Stimulated activated CD4-positive, alpha-beta T cell treated with anti-CD3 and anti-CD28 coated beads, Interleukin-2, amount 100 ng/mL, for 24 hours (primary cell): ENCODE measurements at regions not wholly inside any gene's neighbourhood (a gene's known extent, or its start where the extent isn't known, plus 50 kb on each side); places are given as distances from the start of the nearest gene placed in this dataset.

Source experiments
- DNase-seq, 2 donors: peaks; one replicate each; pipeline ENCODE4 v3.0.0-alpha.2; 2020

DNA sequence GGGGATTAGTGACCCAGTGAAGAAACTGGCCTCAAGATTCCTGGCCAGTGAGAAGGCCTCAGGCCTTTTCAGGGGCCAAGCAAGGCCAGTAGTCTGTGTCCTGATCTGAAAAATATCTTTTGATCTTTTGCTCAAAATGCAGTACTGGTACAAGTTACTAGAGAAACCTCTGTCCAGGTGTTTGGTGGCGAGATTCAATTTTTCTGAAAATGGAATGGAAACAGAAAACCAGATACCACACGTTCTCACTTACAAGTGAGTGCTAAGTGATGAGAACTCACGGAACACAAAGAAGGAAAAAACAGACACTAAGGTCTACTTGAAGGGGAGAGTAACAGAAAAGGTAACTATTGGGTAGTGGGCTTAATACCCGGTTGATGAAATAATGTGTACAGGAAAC is 463.4 kb downstream of the ZIC1 start:
- DNase-seq = no peak

GRCh38 chr3:147875498-147875897 is 466.3 kb downstream of the ZIC1 start:
- no peak for DNase-seq

- no peak for DNase-seq
Observed at GRCh38 chr3:147881933-147882332, 472.8 kb downstream of the ZIC1 start.

DNA sequence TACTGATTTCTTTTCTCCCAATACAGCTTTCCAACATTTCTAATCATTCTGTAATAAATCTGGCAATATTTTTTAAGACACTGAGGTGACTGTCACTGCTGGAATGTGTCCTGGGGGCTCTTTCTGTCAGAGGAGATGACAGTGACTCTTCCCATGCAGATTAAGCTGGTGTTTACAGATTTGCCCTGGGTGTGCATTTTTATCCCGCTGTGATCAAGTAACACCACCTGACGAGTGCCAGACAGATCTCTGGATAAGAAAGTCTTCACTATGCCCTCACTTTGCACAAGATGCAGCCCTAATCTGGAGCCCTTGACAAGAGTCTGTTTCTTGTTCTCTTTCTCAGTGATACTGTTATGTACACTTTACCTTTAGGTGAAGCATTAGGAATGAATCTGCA is 477.7 kb downstream of the ZIC1 start:
- no peak for DNase-seq

- DNase-seq = no peak
Observed at GRCh38 chr3:147887797-147888196, 478.6 kb downstream of the ZIC1 start.

DNA sequence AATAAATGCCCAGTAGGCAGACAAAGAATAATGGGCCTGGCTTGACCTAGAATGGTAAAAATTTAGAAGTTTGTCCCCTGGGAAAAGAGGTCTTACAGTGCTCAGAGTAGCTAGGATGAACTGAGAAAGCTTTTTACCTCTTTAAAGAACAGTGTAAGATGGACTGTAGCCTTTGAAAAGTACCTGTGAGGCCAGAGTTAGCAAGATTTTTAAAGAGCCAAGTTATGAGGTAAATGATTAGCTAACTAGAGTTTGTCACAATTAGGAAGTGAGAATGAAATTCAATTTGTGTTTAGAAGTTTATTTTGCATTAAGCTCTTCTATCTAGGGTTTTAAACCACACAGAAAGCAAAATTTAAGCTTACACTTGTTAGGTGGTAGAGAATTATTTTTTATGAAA is 480.9 kb downstream of the ZIC1 start:
- no peak for DNase-seq

DNA sequence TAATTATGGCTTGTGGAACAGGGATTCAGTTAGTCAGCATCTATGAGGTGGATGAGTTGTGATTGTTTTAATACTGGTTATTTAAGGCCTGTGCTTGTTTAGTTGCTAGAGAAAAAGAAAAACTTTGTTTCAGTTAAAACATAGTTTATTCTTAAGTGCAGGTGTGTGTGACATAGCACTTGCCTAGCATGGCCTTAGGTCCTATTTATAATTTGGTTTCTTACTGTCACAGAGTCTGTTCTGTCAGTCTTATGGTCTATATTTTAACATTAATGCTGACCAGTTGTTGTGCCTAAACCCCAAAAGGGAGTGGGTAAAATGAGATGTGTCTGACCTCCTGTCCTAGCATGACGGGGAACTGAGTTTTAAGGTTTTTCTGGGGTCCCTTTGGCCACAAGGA is 486.3 kb downstream of the ZIC1 start:
- no peak for DNase-seq

DNA sequence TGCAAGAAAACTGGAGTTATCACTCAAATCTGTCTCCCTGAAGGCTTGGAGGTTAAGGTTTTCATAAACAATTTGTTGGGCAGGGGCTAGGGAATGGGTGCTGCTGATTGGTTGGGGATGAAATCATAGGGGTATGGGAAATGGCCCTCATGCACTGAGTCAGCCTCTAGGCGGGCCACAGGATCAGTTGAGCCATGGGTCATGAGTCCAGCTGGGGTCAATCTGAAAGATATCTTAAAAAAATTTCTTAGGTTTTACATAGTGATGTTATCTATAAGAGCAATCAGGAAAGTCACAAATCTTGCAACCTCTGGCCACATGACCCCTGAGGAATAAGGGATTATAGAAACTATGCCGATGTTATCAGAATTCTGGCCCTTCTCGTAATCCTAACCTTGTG is 491.7 kb downstream of the ZIC1 start:
- no peak for DNase-seq

- DNase-seq = no peak
Observed at GRCh38 chr3:147903026-147903425, 493.9 kb downstream of the ZIC1 start.

GRCh38 chr3:147904421-147904820 is 495.3 kb downstream of the ZIC1 start:
- DNase-seq = no peak

- no peak for DNase-seq
Observed at GRCh38 chr3:147906285-147906684, 497.1 kb downstream of the ZIC1 start.

DNA sequence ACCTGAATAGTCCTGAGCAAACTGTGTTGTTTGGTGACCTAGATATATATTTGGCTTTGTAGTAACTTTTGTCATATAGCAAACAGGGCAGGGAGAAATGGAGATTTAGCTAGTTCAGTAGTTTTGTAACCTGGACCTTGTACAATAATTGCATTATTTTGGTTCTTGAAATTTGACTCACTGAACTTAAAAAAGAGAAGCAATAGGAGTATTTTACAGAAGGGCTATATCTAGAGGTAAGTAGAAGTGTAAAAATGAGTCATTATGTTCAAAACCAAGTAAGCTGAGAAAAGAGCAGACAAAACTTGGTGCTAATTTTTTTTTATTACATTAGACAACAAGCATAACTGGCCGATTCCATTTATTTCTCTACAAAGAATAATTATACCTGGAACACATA is 505.4 kb downstream of the ZIC1 start:
- no peak for DNase-seq

DNA sequence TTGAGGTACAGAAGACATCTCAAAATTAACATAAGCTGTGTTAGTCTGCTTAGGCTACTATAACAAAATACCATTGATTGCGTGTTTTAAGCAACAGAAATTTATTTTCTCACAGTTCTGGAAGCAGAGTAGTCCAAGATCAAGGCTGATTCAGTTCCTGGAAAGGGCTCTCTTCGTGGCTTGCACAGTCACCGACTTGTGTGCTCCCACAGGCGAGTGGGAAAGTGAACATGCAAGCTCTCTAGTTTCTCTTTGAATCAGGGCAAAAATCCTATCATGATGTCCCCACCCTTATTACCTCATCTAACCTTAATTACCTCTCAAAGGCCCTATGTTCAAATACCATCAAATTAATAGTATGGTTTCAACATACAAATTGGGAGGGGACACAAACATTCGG is 505.9 kb downstream of the ZIC1 start:
- no peak for DNase-seq

DNA sequence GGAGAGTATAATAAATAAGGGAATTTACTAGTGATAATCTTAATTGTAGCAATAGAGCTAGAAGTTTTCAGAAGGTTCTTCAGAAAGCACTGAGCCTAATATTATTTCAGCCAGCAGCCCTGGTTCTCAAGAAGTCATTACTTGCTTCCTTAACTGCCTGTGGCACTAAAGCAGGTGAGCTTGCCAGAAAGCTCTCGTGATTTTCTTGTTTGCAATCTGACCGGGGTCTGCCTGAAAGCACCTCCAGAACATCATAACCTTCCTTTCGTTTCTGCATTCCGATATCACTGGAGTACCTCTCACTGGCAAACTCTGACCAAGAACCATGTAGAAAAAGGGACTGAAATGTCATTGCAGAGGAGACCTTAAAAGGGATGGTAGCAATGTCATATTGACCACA is 510.3 kb downstream of the ZIC1 start:
- DNase-seq = no peak

DNA sequence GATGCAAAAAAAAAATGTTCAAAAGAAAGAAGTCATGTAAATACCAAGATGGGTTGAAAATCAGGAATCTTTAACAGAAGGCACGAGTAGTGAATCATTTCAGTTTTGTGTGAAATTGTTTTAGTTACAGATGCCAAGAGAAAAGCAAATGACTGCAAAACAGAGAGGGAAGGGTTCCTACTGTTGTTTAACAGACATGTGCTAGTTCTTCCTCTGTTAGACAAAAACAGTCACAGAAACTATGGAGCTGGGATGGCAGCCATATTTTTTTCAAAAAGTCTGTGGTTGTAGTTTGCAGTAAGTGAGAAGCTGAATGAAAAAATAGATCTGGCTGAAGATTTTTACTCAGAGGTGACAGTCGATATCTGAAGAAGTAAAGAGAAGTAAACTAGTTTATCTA is 511.9 kb downstream of the ZIC1 start:
- DNase-seq = no peak

DNA sequence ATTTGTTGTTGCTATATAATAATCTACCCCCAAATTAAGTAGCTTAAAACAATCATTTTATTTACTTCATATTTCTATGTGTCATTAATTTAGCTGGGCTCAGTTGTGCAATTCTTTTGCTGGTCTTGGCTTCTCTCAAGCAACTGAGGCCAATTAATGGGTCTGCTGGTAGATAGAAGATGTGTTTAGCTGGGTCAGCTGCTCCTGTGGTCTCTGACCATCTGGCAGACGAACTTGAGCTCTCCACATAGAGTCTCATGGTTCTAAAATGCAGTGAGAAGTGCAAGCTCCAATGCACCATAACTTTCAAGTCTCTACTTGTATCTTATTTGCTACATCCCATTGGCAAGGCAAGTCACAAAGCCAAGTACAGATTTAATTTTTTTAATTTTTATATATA is 515.6 kb downstream of the ZIC1 start:
- no peak for DNase-seq

GRCh38 chr3:147925272-147925671 is 516.1 kb downstream of the ZIC1 start:
- no peak for DNase-seq

DNA sequence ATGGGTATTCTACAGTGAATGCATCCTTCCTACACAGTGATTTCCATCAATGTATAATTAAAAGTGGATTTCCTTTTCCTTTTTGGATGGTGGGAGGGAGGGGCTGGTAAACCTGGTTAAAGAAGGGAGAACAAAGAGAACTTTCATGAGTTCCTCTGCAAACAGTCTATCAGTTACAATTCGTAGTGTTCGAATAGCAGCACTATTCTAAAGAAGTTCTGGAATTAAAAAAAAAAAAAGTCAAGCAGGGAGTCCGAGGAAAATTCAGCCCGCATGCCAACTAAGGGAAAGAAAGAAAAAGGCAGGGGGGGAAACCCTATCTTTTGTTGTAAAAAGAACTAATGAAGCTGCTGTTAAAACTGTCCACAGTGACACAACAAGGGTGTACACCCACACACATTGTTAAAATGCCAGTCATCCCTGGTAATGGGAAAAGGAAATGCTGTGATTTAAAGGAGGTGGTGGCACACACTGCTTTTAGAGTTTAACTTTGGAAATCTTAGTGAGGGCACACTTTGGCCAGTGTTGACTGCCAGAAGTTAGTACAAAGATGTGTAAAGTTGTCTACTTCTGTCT is 521.2 kb downstream of the ZIC1 start:
- no peak for DNase-seq

DNA sequence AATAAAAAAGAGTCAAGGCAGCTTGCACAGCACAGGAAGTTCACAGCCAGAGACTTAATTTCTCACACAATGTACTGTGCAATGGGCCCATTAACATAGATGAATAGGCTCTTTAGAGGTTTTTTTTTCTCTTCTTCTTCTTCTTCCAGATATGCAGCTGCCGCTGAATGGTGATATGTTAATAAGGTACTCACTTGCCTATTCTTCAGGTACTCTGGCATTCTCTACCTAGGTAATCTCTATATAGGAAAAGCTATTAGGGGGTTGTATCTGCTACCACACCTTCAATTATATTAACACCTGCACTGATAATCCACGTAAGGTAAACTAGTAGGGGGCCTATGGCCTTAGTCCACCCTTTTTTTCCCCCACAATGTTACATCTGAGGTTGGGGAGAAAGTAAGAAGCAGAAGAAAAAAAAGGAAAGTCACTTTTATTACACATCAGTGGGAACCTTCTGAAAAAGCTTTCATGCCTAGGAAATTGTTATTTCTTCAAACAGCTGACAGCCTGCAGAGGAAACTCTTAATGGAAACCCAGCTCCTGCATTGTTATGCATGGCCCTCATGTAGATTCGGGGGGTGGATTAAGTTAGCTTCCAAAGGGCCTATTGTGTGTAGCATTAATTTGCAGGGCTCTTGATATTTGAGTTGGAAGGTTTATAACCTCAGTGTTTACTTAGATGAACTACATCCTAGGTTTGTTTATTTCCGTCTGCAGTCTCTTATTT is 525.5 kb downstream of the ZIC1 start:
- no peak for DNase-seq

DNA sequence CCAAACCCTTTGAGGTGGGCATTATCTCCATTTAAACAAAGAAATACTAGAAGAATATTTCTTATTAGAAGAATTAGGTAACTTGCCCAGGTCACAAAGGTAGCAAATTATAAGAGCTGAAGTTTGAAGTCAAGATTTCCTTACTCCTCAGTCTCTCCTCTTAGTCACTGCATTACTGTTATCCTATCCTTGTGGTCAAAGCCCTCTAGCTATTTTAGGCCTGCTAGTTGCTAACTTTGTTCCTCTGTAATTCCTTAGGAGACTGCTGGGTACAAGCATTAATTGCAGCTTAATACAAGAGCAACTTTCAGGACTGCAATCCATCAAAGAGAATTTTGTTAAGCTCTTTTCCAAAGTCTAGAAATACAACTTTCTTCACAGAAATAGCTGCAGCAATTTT is 528.2 kb downstream of the ZIC1 start:
- no peak for DNase-seq

DNA sequence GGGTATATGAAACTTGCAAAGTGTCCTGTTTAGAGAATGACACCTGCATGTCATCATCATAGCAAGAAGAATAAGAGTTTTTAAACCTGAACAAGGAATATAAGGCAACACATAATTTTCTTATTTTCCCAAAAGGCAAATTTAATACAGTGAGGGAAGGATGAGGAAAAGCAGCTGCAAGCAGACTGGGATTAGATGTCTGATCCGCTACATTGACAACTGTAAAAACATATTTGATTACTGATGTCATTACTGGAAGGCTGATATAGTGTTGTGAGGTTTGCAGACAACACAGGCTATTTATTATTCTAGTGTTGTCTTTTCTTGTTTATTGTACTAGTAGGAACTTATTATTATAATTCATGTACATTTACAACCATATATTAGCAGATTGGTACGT is 528.7 kb downstream of the ZIC1 start:
- DNase-seq = no peak

DNA sequence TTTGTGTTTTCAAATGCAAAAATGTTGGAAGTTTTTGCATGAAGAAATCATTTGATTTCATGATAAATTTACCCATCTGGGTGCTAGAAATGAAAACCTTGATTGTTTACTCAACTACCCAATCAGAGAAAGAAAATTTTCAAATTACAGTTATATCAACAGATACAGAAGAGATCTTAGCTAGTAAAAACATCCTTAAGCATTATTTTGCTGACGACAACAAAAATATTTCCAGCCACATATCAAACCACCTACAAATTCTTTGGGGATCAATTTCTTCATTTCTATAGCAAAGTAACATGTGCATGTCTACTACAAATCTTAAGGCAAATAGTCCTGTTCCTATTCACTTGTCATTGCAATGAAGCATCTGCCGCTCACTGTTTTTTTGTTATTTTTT is 530.3 kb downstream of the ZIC1 start:
- DNase-seq = no peak

GRCh38 chr3:147939839-147940238 is 530.7 kb downstream of the ZIC1 start:
- no peak for DNase-seq

DNA sequence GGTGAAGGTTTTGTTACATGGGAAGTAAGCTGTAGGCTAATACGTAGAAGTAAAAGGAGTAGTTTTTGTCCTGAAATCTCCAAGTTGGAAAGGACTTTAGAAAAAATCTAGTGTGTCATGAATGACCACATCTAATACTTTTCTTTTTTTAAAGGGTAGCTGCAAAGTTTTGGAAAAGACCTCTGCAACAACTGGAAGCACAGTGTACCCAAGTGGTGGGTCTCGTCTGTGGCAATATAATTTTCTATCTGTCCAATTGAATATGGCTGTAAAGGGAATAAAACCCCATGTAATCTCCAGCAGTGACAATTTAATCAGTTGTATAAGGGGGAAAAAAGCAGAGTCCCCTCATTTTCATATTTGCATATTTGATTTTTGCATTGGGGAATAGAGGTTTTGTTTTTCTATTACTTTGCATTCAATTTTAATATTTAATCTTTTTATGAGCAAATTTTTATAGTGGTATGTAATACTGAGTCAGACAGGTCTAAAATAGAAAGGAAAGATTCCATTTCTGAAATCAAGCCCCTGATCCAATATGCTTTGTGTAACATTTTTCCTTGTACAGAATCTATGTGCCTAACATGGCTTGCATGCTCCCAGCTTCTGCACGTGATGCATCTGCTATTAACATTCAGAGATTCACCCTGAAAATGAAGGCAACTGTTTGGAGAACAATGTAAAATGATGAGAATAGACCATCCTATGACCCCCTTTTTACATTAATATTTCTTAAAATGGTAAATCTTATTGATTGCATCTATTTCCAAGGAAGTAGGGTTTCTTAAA is 531.4 kb downstream of the ZIC1 start:
- DNase-seq = no peak
